SK-N-SH treated with all-trans-retinoic acid at 6 μM for 48 hours (cell line): ENCODE measurements at regions not wholly inside any gene's neighbourhood (a gene's known extent, or its start where the extent isn't known, plus 50 kb on each side); places are given as distances from the start of the nearest gene placed in this dataset.
A peak's percentile ranks its signal among the peaks of the same experiment; 100 is the strongest.

ENCODE experiments used
- ATAC-seq: fragments of 200-7000 bp; cut with Tn5 transposase; 3 replicates; pipeline ENCODE4 v1.9.1; 2020; ENCODE audit warnings: mild to moderate bottlenecking, moderate library complexity
- ARNTL ChIP-seq: fragments of 450-650 bp; formaldehyde crosslinking; IDR thresholded peaks from 2 replicates; pipeline ENCODE4 v1.5.0; 2020; ENCODE audit warnings: low read depth, mild to moderate bottlenecking, moderate library complexity, borderline replicate concordance
- BACH2 ChIP-seq: fragments of 250-450 bp; sonication (Bioruptor Pico); IDR thresholded peaks from 2 replicates; pipeline ENCODE4 v1.9.0; 2021; ENCODE audit warnings: mild to moderate bottlenecking, borderline replicate concordance
- CSDC2 ChIP-seq: fragments of 250-450 bp; sonication (Bioruptor Pico); IDR thresholded peaks from 2 replicates; pipeline ENCODE4 v1.5.0; 2020; ENCODE audit warnings: mild to moderate bottlenecking, moderate library complexity
- ESRRG ChIP-seq: fragments of 250-450 bp; sonication (Bioruptor Pico); IDR thresholded peaks from 2 replicates; pipeline ENCODE4 v1.6.1; 2021; ENCODE audit warnings: mild to moderate bottlenecking
- GLIS3 ChIP-seq: fragments of 250-450 bp; sonication (Bioruptor Pico); IDR thresholded peaks from 2 replicates; pipeline ENCODE4 v1.5.0; 2020; ENCODE audit warnings: mild to moderate bottlenecking, moderate library complexity
- ISL1 ChIP-seq: fragments of 250-450 bp; sonication (Bioruptor Pico); IDR thresholded peaks from 2 replicates; pipeline ENCODE4 v2.1.2; 2022; ENCODE audit warnings: mild to moderate bottlenecking, moderate library complexity
- OSR1 ChIP-seq: fragments of 250-450 bp; sonication (Bioruptor Pico); IDR thresholded peaks from 2 replicates; pipeline ENCODE4 v1.8.0; 2022; ENCODE audit warnings: moderate library complexity, mild to moderate bottlenecking, inconsistent platforms
- PPARA ChIP-seq: fragments of 250-450 bp; sonication (Bioruptor Pico); IDR thresholded peaks from 2 replicates; pipeline ENCODE4 v1.5.0; 2020; ENCODE audit warnings: mild to moderate bottlenecking, borderline replicate concordance
- RARB ChIP-seq: fragments of 250-450 bp; sonication (Bioruptor Pico); IDR thresholded peaks from 2 replicates; pipeline ENCODE4 v1.8.0; 2021; ENCODE audit warnings: mild to moderate bottlenecking, moderate library complexity
- SNAI2 ChIP-seq: fragments of 250-450 bp; sonication (Bioruptor Pico); IDR thresholded peaks from 2 replicates; pipeline ENCODE4 v1.5.0; 2020; ENCODE audit warnings: mild to moderate bottlenecking, moderate library complexity
- TCF4 ChIP-seq: fragments of 250-450 bp; sonication (Bioruptor Pico); IDR thresholded peaks from 2 replicates; pipeline ENCODE4 v1.8.0; 2021; ENCODE audit warnings: mild to moderate bottlenecking, moderate library complexity, borderline replicate concordance
- TOX ChIP-seq: fragments of 250-450 bp; sonication (Bioruptor Pico); IDR thresholded peaks from 2 replicates; pipeline ENCODE4 v1.8.0; 2021; ENCODE audit warnings: mild to moderate bottlenecking, moderate library complexity, borderline replicate concordance
- ZC3H10 ChIP-seq: fragments of 250-450 bp; sonication (Bioruptor Pico); IDR thresholded peaks from 2 replicates; pipeline ENCODE4 v1.5.1; 2021; ENCODE audit warnings: mild to moderate bottlenecking, moderate library complexity
- ZFP3 ChIP-seq: fragments of 250-450 bp; sonication (Bioruptor Pico); IDR thresholded peaks from 2 replicates; pipeline ENCODE4 v1.5.0; 2020; ENCODE audit warnings: mild to moderate bottlenecking, moderate library complexity
- ZFP30 ChIP-seq: fragments of 450-650 bp; formaldehyde crosslinking; IDR thresholded peaks from 2 replicates; pipeline ENCODE4 v1.5.0; 2022; ENCODE audit warnings: mild to moderate bottlenecking, moderate library complexity
- ZNF565 ChIP-seq: fragments of 450-650 bp; formaldehyde crosslinking; conservative IDR thresholded peaks from 2 replicates; pipeline ENCODE4 v1.5.0; 2020; ENCODE audit warnings: low read depth, mild to moderate bottlenecking, moderate library complexity
- ZNF70 ChIP-seq: fragments of 450-650 bp; formaldehyde crosslinking; IDR thresholded peaks from 2 replicates; pipeline ENCODE4 v1.5.0; 2020; ENCODE audit warnings: mild to moderate bottlenecking, moderate library complexity
- ZNF8 ChIP-seq: fragments of 450-650 bp; formaldehyde crosslinking; IDR thresholded peaks from 2 replicates; pipeline ENCODE4 v1.5.0; 2020; ENCODE audit warnings: mild to moderate bottlenecking, moderate library complexity
- TF ChIP-seq, protein P1 (sequence below): fragments of 250-450 bp; sonication (Bioruptor Pico); IDR thresholded peaks from 2 replicates; pipeline ENCODE4 v1.5.1; 2021; ENCODE audit warnings: mild to moderate bottlenecking, moderate library complexity
- TF ChIP-seq, protein P2 (sequence below): fragments of 250-450 bp; sonication (Bioruptor Pico); IDR thresholded peaks from 2 replicates; pipeline ENCODE4 v1.8.0; 2020; ENCODE audit warnings: mild to moderate bottlenecking, moderate library complexity, borderline replicate concordance
- TF ChIP-seq, protein P3 (sequence below): fragments of 250-450 bp; sonication (Bioruptor Pico); IDR thresholded peaks from 2 replicates; pipeline ENCODE4 v1.5.0; 2020; ENCODE audit warnings: mild to moderate bottlenecking, moderate library complexity
- TF ChIP-seq, protein P4 (sequence below): fragments of 250-450 bp; sonication (Bioruptor Pico); IDR thresholded peaks from 2 replicates; pipeline ENCODE4 v1.5.1; 2020; ENCODE audit warnings: low read depth, mild to moderate bottlenecking, moderate library complexity
- TF ChIP-seq, protein P5 (sequence below): fragments of 250-450 bp; sonication (Bioruptor Pico); IDR thresholded peaks from 2 replicates; pipeline ENCODE4 v1.8.0; 2021; ENCODE audit warnings: low read depth, mild to moderate bottlenecking, moderate library complexity, borderline replicate concordance

DNA sequence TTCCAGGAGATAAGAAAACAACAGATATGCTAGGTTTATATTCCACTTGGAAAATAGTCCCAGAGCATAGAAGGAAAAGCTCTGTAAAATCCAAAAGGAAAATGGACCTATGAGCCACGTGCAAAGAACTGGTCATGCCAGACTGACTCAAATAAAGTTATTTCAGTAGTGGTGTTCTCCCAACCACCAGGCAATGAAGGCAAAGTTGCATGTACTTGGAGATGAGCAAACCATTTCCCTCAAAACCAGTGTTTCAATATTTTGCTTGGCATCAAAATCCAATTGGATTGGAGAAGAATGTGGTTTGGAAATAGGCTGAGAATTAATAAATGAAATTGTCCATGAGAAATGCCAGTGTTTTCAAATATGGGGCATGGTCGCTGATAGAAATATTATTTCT lies 237.5 kb downstream of the ICOS start (continued):
- TF ChIP-seq ARNTL (no peak), ZNF70 (no peak), TOX (CRISPR knock-in tag) (no peak), ZFP3 (CRISPR knock-in tag) (no peak), OSR1 (no peak), ISL1 (CRISPR knock-in tag) (no peak), CSDC2 (CRISPR knock-in tag) (no peak), TCF4 (CRISPR knock-in tag) (no peak)
- TF ChIP-seq, protein P1, sequence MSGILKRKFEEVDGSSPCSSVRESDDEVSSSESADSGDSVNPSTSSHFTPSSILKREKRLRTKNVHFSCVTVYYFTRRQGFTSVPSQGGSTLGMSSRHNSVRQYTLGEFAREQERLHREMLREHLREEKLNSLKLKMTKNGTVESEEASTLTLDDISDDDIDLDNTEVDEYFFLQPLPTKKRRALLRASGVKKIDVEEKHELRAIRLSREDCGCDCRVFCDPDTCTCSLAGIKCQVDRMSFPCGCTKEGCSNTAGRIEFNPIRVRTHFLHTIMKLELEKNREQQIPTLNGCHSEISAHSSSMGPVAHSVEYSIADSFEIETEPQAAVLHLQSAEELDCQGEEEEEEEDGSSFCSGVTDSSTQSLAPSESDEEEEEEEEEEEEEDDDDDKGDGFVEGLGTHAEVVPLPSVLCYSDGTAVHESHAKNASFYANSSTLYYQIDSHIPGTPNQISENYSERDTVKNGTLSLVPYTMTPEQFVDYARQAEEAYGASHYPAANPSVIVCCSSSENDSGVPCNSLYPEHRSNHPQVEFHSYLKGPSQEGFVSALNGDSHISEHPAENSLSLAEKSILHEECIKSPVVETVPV (CRISPR knock-in tag) = no peak

DNA sequence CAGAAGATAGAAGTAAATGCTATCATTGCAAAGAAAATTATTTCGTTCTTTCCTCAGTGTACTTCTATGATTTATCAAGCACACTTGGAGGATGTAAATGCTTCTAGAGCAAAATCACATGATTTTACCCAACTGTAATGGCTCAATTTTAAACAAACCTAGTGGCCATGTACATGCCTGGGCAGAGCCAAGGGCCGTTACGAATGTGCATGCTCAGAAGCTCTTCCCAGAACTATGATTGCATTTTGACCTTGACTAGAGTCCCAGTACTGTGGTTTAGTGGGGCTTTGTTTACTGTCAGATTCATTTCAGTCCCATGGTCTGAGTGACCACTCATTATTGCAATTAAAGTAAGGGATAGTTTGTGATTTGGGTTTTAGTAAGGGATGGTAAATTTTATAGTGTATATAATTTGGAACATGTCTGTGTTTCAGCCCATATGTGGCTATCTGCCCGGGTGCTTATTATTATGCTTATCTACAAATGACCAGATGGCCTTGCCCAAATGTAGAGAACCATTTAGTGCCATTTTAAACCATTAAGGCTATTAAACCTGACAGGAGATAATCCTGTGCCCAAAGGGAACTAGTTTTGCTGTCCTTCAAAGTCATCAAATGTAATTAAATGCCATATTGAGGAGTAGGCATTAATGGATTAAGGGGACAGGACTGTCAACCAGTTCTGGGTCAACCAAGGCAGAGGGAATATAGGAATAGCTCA lies 239.1 kb downstream of the ICOS start:
- TF ChIP-seq, protein P2, sequence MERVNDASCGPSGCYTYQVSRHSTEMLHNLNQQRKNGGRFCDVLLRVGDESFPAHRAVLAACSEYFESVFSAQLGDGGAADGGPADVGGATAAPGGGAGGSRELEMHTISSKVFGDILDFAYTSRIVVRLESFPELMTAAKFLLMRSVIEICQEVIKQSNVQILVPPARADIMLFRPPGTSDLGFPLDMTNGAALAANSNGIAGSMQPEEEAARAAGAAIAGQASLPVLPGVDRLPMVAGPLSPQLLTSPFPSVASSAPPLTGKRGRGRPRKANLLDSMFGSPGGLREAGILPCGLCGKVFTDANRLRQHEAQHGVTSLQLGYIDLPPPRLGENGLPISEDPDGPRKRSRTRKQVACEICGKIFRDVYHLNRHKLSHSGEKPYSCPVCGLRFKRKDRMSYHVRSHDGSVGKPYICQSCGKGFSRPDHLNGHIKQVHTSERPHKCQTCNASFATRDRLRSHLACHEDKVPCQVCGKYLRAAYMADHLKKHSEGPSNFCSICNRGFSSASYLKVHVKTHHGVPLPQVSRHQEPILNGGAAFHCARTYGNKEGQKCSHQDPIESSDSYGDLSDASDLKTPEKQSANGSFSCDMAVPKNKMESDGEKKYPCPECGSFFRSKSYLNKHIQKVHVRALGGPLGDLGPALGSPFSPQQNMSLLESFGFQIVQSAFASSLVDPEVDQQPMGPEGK = no peak
- TF ChIP-seq ISL1 (CRISPR knock-in tag) (peak; percentile 87), ZNF565 (CRISPR knock-in tag) (no peak; the same call in 1 of the 2 replicates), BACH2 (0 out of 2 replicates have a peak, but pooled peaks have one; percentile 33), CSDC2 (CRISPR knock-in tag) (no peak), ZFP30 (CRISPR knock-in tag) (no peak), RARB (CRISPR knock-in tag) (no peak), ZFP3 (CRISPR knock-in tag) (0 out of 2 replicates have a peak, but pooled peaks have one; percentile 25), TCF4 (CRISPR knock-in tag) (peak; percentile 97), GLIS3 (CRISPR knock-in tag) (peak; percentile 80; the same call in 1 of the 2 replicates), ZNF8 (CRISPR knock-in tag) (0 out of 2 replicates have a peak, but pooled peaks have one; percentile 8), ZNF70 (no peak), ESRRG (CRISPR knock-in tag) (no peak), ZC3H10 (no peak), PPARA (CRISPR knock-in tag) (0 out of 2 replicates have a peak, but pooled peaks have one; percentile 25), OSR1 (no peak), SNAI2 (no peak), TOX (CRISPR knock-in tag) (no peak), ARNTL (no peak)
- TF ChIP-seq, protein P3, sequence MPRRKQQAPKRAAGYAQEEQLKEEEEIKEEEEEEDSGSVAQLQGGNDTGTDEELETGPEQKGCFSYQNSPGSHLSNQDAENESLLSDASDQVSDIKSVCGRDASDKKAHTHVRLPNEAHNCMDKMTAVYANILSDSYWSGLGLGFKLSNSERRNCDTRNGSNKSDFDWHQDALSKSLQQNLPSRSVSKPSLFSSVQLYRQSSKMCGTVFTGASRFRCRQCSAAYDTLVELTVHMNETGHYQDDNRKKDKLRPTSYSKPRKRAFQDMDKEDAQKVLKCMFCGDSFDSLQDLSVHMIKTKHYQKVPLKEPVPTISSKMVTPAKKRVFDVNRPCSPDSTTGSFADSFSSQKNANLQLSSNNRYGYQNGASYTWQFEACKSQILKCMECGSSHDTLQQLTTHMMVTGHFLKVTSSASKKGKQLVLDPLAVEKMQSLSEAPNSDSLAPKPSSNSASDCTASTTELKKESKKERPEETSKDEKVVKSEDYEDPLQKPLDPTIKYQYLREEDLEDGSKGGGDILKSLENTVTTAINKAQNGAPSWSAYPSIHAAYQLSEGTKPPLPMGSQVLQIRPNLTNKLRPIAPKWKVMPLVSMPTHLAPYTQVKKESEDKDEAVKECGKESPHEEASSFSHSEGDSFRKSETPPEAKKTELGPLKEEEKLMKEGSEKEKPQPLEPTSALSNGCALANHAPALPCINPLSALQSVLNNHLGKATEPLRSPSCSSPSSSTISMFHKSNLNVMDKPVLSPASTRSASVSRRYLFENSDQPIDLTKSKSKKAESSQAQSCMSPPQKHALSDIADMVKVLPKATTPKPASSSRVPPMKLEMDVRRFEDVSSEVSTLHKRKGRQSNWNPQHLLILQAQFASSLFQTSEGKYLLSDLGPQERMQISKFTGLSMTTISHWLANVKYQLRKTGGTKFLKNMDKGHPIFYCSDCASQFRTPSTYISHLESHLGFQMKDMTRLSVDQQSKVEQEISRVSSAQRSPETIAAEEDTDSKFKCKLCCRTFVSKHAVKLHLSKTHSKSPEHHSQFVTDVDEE (CRISPR knock-in tag) = peak; percentile 96
- TF ChIP-seq, protein P4, sequence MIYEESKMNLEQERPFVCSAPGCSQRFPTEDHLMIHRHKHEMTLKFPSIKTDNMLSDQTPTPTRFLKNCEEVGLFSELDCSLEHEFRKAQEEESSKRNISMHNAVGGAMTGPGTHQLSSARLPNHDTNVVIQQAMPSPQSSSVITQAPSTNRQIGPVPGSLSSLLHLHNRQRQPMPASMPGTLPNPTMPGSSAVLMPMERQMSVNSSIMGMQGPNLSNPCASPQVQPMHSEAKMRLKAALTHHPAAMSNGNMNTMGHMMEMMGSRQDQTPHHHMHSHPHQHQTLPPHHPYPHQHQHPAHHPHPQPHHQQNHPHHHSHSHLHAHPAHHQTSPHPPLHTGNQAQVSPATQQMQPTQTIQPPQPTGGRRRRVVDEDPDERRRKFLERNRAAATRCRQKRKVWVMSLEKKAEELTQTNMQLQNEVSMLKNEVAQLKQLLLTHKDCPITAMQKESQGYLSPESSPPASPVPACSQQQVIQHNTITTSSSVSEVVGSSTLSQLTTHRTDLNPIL (CRISPR knock-in tag) = no peak
- TF ChIP-seq, protein P5, sequence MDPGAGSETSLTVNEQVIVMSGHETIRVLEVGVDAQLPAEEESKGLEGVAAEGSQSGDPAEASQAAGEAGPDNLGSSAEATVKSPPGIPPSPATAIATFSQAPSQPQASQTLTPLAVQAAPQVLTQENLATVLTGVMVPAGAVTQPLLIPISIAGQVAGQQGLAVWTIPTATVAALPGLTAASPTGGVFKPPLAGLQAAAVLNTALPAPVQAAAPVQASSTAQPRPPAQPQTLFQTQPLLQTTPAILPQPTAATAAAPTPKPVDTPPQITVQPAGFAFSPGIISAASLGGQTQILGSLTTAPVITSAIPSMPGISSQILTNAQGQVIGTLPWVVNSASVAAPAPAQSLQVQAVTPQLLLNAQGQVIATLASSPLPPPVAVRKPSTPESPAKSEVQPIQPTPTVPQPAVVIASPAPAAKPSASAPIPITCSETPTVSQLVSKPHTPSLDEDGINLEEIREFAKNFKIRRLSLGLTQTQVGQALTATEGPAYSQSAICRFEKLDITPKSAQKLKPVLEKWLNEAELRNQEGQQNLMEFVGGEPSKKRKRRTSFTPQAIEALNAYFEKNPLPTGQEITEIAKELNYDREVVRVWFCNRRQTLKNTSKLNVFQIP (CRISPR knock-in tag) = no peak
- TF ChIP-seq, protein P1 (CRISPR knock-in tag) = peak; percentile 81; the same call in 1 of the 2 replicates
- peak; percentile 53; the same call in 1 of the 3 replicates for ATAC-seq
